Neural cell (in vitro differentiated cells): ENCODE measurements at regions not wholly inside any gene's neighbourhood (a gene's known extent, or its start where the extent isn't known, plus 50 kb on each side); places are given as distances from the start of the nearest gene placed in this dataset.

ENCODE experiments used
- TF ChIP-seq, protein P1 (sequence below): fragments of 450-650 bp; IDR thresholded peaks from 2 replicates; pipeline ENCODE4 v1.5.1; 2014; ENCODE audit warnings: antibody characterized with exemption, mild to moderate bottlenecking, moderate library complexity; ENCODE audit not compliant: poor library complexity, severe bottlenecking
- TF ChIP-seq, protein P2 (sequence below): IDR thresholded peaks from 2 replicates; pipeline ENCODE4 v1.6.1; 2012; ENCODE audit warnings: borderline replicate concordance

DNA sequence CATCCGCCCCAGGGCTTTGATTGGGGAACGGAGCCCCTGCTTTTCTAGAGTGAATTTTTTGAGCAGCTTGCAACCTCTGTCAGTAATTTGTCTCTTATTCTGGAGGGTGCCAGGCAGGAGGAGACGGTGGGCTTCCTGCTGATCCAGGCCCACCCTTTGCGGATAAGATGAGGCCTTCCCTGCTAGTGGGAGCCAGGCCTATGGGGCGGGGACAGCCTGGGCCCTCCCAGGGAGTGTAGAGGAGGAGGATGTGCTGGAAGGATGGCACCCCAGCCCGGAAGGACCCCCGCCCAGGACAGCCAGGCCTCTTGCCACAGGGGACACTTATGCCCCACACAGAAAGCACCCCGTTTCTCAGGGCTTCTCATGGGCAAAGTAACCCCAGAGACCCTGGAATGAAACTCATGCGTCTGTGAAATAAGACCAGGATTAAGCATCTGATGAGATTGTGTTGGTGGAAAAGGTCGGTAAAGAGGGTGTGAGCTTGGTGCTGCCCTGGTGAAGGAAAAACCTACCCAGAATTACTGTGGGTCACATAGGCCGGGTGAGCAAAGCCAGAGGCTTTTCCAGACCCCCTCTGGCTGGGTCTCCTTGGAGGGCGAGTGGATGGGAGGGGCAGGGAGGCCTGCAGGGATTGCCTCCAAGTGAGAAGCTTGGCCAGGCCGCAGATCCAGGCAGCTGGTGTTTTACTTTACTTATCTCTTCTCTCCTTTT, 118.7 kb downstream of the SIK1 start:
- TF ChIP-seq, protein P1, sequence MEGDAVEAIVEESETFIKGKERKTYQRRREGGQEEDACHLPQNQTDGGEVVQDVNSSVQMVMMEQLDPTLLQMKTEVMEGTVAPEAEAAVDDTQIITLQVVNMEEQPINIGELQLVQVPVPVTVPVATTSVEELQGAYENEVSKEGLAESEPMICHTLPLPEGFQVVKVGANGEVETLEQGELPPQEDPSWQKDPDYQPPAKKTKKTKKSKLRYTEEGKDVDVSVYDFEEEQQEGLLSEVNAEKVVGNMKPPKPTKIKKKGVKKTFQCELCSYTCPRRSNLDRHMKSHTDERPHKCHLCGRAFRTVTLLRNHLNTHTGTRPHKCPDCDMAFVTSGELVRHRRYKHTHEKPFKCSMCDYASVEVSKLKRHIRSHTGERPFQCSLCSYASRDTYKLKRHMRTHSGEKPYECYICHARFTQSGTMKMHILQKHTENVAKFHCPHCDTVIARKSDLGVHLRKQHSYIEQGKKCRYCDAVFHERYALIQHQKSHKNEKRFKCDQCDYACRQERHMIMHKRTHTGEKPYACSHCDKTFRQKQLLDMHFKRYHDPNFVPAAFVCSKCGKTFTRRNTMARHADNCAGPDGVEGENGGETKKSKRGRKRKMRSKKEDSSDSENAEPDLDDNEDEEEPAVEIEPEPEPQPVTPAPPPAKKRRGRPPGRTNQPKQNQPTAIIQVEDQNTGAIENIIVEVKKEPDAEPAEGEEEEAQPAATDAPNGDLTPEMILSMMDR: no peak
- TF ChIP-seq, protein P2, sequence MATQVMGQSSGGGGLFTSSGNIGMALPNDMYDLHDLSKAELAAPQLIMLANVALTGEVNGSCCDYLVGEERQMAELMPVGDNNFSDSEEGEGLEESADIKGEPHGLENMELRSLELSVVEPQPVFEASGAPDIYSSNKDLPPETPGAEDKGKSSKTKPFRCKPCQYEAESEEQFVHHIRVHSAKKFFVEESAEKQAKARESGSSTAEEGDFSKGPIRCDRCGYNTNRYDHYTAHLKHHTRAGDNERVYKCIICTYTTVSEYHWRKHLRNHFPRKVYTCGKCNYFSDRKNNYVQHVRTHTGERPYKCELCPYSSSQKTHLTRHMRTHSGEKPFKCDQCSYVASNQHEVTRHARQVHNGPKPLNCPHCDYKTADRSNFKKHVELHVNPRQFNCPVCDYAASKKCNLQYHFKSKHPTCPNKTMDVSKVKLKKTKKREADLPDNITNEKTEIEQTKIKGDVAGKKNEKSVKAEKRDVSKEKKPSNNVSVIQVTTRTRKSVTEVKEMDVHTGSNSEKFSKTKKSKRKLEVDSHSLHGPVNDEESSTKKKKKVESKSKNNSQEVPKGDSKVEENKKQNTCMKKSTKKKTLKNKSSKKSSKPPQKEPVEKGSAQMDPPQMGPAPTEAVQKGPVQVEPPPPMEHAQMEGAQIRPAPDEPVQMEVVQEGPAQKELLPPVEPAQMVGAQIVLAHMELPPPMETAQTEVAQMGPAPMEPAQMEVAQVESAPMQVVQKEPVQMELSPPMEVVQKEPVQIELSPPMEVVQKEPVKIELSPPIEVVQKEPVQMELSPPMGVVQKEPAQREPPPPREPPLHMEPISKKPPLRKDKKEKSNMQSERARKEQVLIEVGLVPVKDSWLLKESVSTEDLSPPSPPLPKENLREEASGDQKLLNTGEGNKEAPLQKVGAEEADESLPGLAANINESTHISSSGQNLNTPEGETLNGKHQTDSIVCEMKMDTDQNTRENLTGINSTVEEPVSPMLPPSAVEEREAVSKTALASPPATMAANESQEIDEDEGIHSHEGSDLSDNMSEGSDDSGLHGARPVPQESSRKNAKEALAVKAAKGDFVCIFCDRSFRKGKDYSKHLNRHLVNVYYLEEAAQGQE: no peak
